Heart left ventricle (tissue), 13 donors: ENCODE measurements at regions not wholly inside any gene's neighbourhood (a gene's known extent, or its start where the extent isn't known, plus 50 kb on each side); places are given as distances from the start of the nearest gene placed in this dataset.

ENCODE experiments used
- POLR2A ChIP-seq, 2 donors: fragments of 450-650 bp; IDR thresholded peaks; one replicate each; pipeline ENCODE4 v1.6.1; 2017; ENCODE audit warnings: antibody characterized with exemption in 2 of 2, mild to moderate bottlenecking in 2 of 2, moderate library complexity in 2 of 2
- TF ChIP-seq, protein P1 (sequence below), 12 donors: fragments of 200-600 bp; sonication (generic) in 4 of 12; IDR thresholded peaks; one replicate each; pipeline versions ENCODE4 v1.5.0 to v1.8.0; 2018 to 2022; ENCODE audit warnings: antibody characterized with exemption in 12 of 12, mild to moderate bottlenecking in 5 of 12
- donor health status: ischemic (EF 13 %, LVEDD 7.1; RV severe dilation, severe dysfunction).
- donor health status: DM: no; HTN: yes; CAD: no.
- donor health status: DM: no; HTN: no; CAD: no.
- donor health status: ischemic (EF 25% LVEDD 6.9; RV normal size, moderate dysfunction).
- donor health status: ischemic (EF 25% LVEDD 5.7; RV mildly dilated, moderate dysfunction).
- donor health status: ischemic (EF 35%, LVEDD 5.7; RV mildly dilated, moderate dysfunction).
- donor health status: nonischemic (EF 11% LVEDD 7.7; RV severe dilation, severe dysfunction).
- donor health status: DM: yes; HTN: yes; CAD: no.
- donor health status: PGD.
- donor health status: ischemic (EF 29% LVEDD 5.4; RV normal size, mild dysfunction).
- donor health status: nonischemic (EF 23%, LVEDD 6.1; RV moderate dilation, normal function).

DNA sequence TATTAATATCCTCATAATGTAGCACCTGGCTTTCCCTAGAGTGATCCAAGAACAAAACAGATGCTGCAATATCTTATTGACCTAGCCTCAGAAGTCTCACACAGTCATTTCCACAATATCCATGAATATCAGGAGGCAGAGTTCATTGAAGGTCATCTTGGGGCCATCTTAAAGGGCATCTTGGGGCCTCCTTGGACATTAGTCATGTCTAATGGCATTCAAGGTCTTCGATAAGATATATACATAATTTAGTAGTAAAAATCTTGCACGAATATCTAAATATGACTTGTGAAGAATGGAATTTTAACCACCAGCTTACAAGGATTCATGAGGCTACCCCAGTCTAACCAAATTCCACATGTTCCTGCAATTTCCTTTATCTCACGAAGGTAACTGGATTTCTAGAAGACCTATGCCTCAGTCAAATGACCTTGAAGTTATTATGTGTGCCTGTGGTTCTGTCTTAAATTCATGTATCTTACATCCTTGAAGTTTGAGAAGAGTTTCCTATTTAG is 163.6 kb upstream of the SPEF2 start:
- TF ChIP-seq, protein P1, sequence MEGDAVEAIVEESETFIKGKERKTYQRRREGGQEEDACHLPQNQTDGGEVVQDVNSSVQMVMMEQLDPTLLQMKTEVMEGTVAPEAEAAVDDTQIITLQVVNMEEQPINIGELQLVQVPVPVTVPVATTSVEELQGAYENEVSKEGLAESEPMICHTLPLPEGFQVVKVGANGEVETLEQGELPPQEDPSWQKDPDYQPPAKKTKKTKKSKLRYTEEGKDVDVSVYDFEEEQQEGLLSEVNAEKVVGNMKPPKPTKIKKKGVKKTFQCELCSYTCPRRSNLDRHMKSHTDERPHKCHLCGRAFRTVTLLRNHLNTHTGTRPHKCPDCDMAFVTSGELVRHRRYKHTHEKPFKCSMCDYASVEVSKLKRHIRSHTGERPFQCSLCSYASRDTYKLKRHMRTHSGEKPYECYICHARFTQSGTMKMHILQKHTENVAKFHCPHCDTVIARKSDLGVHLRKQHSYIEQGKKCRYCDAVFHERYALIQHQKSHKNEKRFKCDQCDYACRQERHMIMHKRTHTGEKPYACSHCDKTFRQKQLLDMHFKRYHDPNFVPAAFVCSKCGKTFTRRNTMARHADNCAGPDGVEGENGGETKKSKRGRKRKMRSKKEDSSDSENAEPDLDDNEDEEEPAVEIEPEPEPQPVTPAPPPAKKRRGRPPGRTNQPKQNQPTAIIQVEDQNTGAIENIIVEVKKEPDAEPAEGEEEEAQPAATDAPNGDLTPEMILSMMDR (IDR thresholded peaks at IDR 0.05), result no peak
- no peak for TF ChIP-seq POLR2A (IDR thresholded peaks at IDR 0.05)
